Naive thymus-derived CD4-positive, alpha-beta T cell (primary cell): ENCODE measurements at regions not wholly inside any gene's neighbourhood (a gene's known extent, or its start where the extent isn't known, plus 50 kb on each side); places are given as distances from the start of the nearest gene placed in this dataset.

Source experiments
- ATAC-seq: fragments of 150-1000 bp; cut with Tn5 transposase; 2 replicates; pipeline ENCODE4 v1.10.0; 2021; ENCODE audit warnings: mild to moderate bottlenecking, moderate library complexity
- CTCF ChIA-PET: fragments of 350-600 bp; sonication (Branson Sonifier 250); formaldehyde crosslinking; loops from one replicate; lab custom pipeline; 2021; ENCODE audit warnings: antibody characterized with exemption; lab: Charles Lee
- POLR2A ChIA-PET: fragments of 350-600 bp; sonication (Branson Sonifier 250); formaldehyde crosslinking; loops from one replicate; lab custom pipeline; 2021; ENCODE audit warnings: antibody characterized with exemption, inconsistent platforms; lab: Charles Lee
- DNase-seq, 9 donors: peaks; one replicate each; pipeline versions ENCODE4 v3.0.0 to v3.0.0-alpha.2; 2020 to 2022; ENCODE audit warnings: mixed read lengths in 1 of 9
- H3K27ac ChIP-seq: one replicate; pipeline ENCODE4 v1.7.0; 2013; ENCODE audit warnings: mild to moderate bottlenecking, low read depth, low read length, moderate library complexity
- H3K27me3 ChIP-seq, 2 donors: one replicate each; pipeline ENCODE4 v1.7.0; 2013; ENCODE audit warnings: low read length in 2 of 2, mild to moderate bottlenecking in 2 of 2, moderate library complexity in 2 of 2; ENCODE audit not compliant: control insufficient read depth in 2 of 2, insufficient read depth in 2 of 2
- H3K36me3 ChIP-seq, 3 experiments: 1 replicate in 2 of 3; 2 replicates in 1 of 3; pipeline ENCODE4 v1.7.0; 2013; ENCODE audit warnings: low read length in 3 of 3, mild to moderate bottlenecking in 3 of 3, moderate library complexity in 1 of 3; ENCODE audit not compliant: insufficient read depth in 3 of 3, control insufficient read depth in 2 of 3
- H3K4me1 ChIP-seq, 2 donors: one replicate each; pipeline ENCODE4 v1.7.0; 2013; ENCODE audit warnings: low read length in 2 of 2, mild to moderate bottlenecking in 2 of 2, moderate library complexity in 1 of 2; ENCODE audit not compliant: control insufficient read depth in 2 of 2, insufficient read depth in 2 of 2
- H3K4me3 ChIP-seq: 2 replicates; pipeline ENCODE4 v1.7.0; 2013; ENCODE audit warnings: mild to moderate bottlenecking, low read length
- H3K9me3 ChIP-seq, 3 experiments: 1 replicate in 2 of 3; 2 replicates in 1 of 3; pipeline ENCODE4 v1.7.0; 2013; ENCODE audit warnings: low read length in 3 of 3; ENCODE audit not compliant: control insufficient read depth in 2 of 3
- H3K27ac Mint-ChIP-seq, 9 donors: one replicate each; pipeline ENCODE4 v1.8.0; 2020 to 2022; ENCODE audit warnings: mixed read lengths in 9 of 9, mild to moderate bottlenecking in 8 of 9, moderate library complexity in 5 of 9, inconsistent platforms in 2 of 9
- H3K27me3 Mint-ChIP-seq, 5 donors: one replicate each; pipeline ENCODE4 v1.8.0; 2021 to 2022; ENCODE audit warnings: mixed read lengths in 5 of 5, mild to moderate bottlenecking in 1 of 5
- H3K36me3 Mint-ChIP-seq, 5 donors: one replicate each; pipeline ENCODE4 v1.8.0; 2020 to 2022; ENCODE audit warnings: mixed read lengths in 5 of 5, mild to moderate bottlenecking in 3 of 5, inconsistent platforms in 1 of 5
- H3K4me1 Mint-ChIP-seq, 7 donors: one replicate each; pipeline ENCODE4 v1.8.0; 2020 to 2022; ENCODE audit warnings: mixed read lengths in 7 of 7, mild to moderate bottlenecking in 3 of 7, inconsistent platforms in 1 of 7
- H3K4me3 Mint-ChIP-seq, 10 donors: one replicate each; pipeline ENCODE4 v1.8.0; 2020 to 2022; ENCODE audit warnings: mild to moderate bottlenecking in 10 of 10, mixed read lengths in 10 of 10, moderate library complexity in 6 of 10, inconsistent platforms in 2 of 10
- H3K9me3 Mint-ChIP-seq, 11 donors: one replicate each; pipeline ENCODE4 v1.8.0; 2020 to 2022; ENCODE audit warnings: mixed read lengths in 11 of 11, mild to moderate bottlenecking in 4 of 11, inconsistent platforms in 1 of 11, moderate library complexity in 1 of 11
- intact Hi-C, 2 donors: fragments of 100-400 bp; cut with micrococcal nuclease; formaldehyde crosslinking; loops; one replicate each; pipeline ENCODE4 v1.15.1; 2023

GRCh38 chr11:39674761-39675160 is 1784.7 kb downstream of the LRRC4C start:
- intact Hi-C loops, result no loop called here
- no peaks in the 10 kb centered on the region for H3K4me1 Mint-ChIP-seq
- H3K27ac ChIP-seq, result no peak overlapping the region
- no peaks in the 10 kb centered on the region for H3K4me1 ChIP-seq
- H3K36me3 ChIP-seq, result no peaks in the 10 kb centered on the region
- H3K9me3 Mint-ChIP-seq, result peaks cover 0 to 19% (median 10%) of the 10 kb centered on the region in 11 donors
- H3K27me3 ChIP-seq, result no peaks in the 10 kb centered on the region
- ATAC-seq, result no peak
- POLR2A ChIA-PET, result no interaction called here
- no peak overlapping the region for H3K27ac Mint-ChIP-seq
- H3K4me3 ChIP-seq, result no peak overlapping the region
- no peaks in the 10 kb centered on the region for H3K27me3 Mint-ChIP-seq
- H3K4me3 Mint-ChIP-seq, result no peak overlapping the region
- no peaks in the 10 kb centered on the region for H3K9me3 ChIP-seq
- DNase-seq, result no peak
- CTCF ChIA-PET, result no interaction called here
- no peaks in the 10 kb centered on the region for H3K36me3 Mint-ChIP-seq

DNA sequence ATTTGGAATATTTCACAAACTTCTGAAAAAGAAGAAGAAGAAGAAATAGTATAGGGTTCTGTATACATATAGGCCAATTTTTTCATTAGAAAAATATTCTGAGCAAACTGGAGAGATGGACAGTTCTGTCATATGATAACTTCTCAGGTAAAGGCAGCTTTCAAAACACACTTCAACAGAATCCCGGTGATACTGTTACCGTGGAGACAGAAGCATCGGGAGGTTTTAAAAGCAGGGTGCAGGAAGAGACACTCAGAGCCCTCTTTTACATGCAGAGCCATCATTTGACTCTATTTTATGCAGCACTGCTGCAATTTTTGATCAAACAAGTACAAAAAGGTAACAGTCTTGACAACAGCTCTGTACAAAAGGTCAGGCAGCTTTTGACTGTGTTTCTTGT is 1785.4 kb downstream of the LRRC4C start:
- Histone ChIP-seq H3K4me3 (no peak overlapping the region), H3K36me3 (no peaks in the 10 kb centered on the region), H3K27ac (no peak overlapping the region), H3K9me3 (no peaks in the 10 kb centered on the region), H3K4me1 (no peaks in the 10 kb centered on the region), H3K27me3 (no peaks in the 10 kb centered on the region)
- ChIA-PET POLR2A (no interaction called here), CTCF (no interaction called here)
- H3K9me3 Mint-ChIP-seq, result peaks cover 0 to 19% (median 9%) of the 10 kb centered on the region in 11 donors
- no peak for ATAC-seq
- H3K36me3 Mint-ChIP-seq, result no peaks in the 10 kb centered on the region
- no peak overlapping the region for H3K27ac Mint-ChIP-seq
- H3K4me1 Mint-ChIP-seq, result no peaks in the 10 kb centered on the region
- H3K27me3 Mint-ChIP-seq, result no peaks in the 10 kb centered on the region
- no peak for DNase-seq
- no peak overlapping the region for H3K4me3 Mint-ChIP-seq
- intact Hi-C loops, result no loop called here

DNA sequence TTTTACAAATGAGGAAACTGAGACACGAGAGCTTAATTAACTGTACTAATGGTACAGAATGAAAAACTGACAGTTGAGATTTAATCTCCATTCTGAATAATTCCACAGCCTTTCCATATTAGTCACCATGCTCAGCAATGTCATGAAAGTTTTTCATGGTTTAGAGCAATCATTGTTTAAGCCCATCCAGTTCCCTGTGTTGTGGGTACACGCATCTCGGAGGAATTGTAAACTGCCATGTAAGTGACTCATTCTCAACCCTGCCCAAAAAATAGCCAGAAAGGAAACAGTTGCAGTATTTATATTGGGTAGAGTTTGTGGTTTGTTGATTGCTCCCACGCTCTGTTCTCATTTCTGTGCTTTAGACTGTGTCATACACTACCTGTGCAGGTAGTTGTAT is 1790.8 kb downstream of the LRRC4C start:
- POLR2A ChIA-PET, result no interaction called here
- ATAC-seq (no peak), DNase-seq (no peak)
- Histone ChIP-seq H3K4me3 (no peak overlapping the region), H3K27ac (no peak overlapping the region), H3K27me3 (no peaks in the 10 kb centered on the region), H3K4me1 (no peaks in the 10 kb centered on the region), H3K36me3 (no peaks in the 10 kb centered on the region), H3K9me3 (peaks cover 0 to 6% (median 0%) of the 10 kb centered on the region in 3 experiments)
- Mint-ChIP-seq H3K27ac (no peak overlapping the region), H3K4me3 (no peak overlapping the region), H3K27me3 (no peaks in the 10 kb centered on the region), H3K4me1 (no peaks in the 10 kb centered on the region), H3K9me3 (peaks cover 2 to 32% (median 11%) of the 10 kb centered on the region in 11 donors), H3K36me3 (no peaks in the 10 kb centered on the region)
- CTCF ChIA-PET, result no interaction called here
- intact Hi-C loops, result no loop called here

DNA sequence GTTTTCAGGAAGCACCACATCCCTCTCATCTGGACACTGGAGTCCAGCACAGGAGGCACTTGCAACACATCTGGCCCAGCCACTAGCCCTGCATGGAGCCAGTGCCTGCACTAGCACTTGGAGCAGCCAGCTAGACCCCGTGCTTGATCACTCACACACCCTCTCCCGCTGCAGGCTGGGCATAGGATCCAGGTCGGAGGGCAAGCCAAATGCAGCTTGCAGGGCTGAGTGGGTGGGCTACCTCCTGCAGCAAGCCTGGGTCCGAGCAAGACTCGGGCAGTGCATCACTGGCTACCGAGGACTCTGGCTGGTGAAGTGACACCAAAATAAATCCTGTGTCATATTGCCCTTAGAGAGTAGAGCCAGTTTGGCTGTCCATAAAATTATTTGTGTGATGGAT is 1795.4 kb downstream of the LRRC4C start:
- POLR2A ChIA-PET, result no interaction called here
- no peaks in the 10 kb centered on the region for H3K27me3 Mint-ChIP-seq
- peaks cover 0 to 41% (median 13%) of the 10 kb centered on the region in 11 donors for H3K9me3 Mint-ChIP-seq
- CTCF ChIA-PET, result no interaction called here
- intact Hi-C loops, result no loop called here
- Histone ChIP-seq H3K4me3 (no peak overlapping the region), H3K4me1 (no peaks in the 10 kb centered on the region), H3K36me3 (no peaks in the 10 kb centered on the region), H3K27ac (no peak overlapping the region), H3K9me3 (peaks cover 0 to 10% (median 0%) of the 10 kb centered on the region in 3 experiments), H3K27me3 (no peaks in the 10 kb centered on the region)
- H3K27ac Mint-ChIP-seq, result no peak overlapping the region
- H3K36me3 Mint-ChIP-seq, result no peaks in the 10 kb centered on the region
- H3K4me3 Mint-ChIP-seq, result no peak overlapping the region
- H3K4me1 Mint-ChIP-seq, result no peaks in the 10 kb centered on the region
- DNase-seq, result no peak
- ATAC-seq, result no peak

DNA sequence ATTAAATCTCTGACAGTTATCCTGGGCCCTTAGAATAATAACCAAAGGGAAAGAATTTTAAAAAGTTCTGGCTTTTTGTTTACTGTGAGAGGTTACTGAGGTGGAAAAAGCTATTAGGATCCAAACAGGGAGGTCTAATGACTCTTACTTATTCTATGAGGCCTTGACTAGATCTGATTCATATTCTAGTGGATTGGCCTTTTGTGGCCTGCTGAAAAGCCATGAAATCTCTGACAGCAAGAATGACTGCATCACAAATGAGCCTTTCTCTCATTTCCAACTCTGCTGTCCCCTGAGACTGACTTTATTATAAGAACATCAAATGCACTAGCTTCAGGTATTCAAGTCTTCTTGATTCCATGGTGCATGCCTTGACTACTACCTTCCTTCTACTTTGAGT is 1797.6 kb downstream of the LRRC4C start:
- H3K27ac Mint-ChIP-seq, result no peak overlapping the region
- ChIA-PET POLR2A (no interaction called here), CTCF (no interaction called here)
- Histone ChIP-seq H3K9me3 (peaks cover 0 to 10% (median 0%) of the 10 kb centered on the region in 3 experiments), H3K4me1 (no peaks in the 10 kb centered on the region), H3K36me3 (no peaks in the 10 kb centered on the region), H3K4me3 (no peak overlapping the region), H3K27me3 (no peaks in the 10 kb centered on the region), H3K27ac (no peak overlapping the region)
- no peak for DNase-seq
- no peaks in the 10 kb centered on the region for H3K4me1 Mint-ChIP-seq
- intact Hi-C loops, result no loop called here
- H3K36me3 Mint-ChIP-seq, result no peaks in the 10 kb centered on the region
- peaks cover 0 to 38% (median 13%) of the 10 kb centered on the region in 11 donors for H3K9me3 Mint-ChIP-seq
- no peak overlapping the region for H3K4me3 Mint-ChIP-seq
- no peaks in the 10 kb centered on the region for H3K27me3 Mint-ChIP-seq
- ATAC-seq, result no peak

- H3K9me3 Mint-ChIP-seq, result peaks cover 0 to 19% (median 9%) of the 10 kb centered on the region in 11 donors
- no peak overlapping the region for H3K4me3 Mint-ChIP-seq
- CTCF ChIA-PET, result no interaction called here
- intact Hi-C loops, result no loop called here
- POLR2A ChIA-PET, result no interaction called here
- Histone ChIP-seq H3K9me3 (peaks cover 0 to 3% (median 0%) of the 10 kb centered on the region in 3 experiments), H3K4me3 (no peak overlapping the region), H3K27ac (no peak overlapping the region), H3K4me1 (no peaks in the 10 kb centered on the region), H3K36me3 (no peaks in the 10 kb centered on the region), H3K27me3 (no peaks in the 10 kb centered on the region)
- no peaks in the 10 kb centered on the region for H3K36me3 Mint-ChIP-seq
- no peaks in the 10 kb centered on the region for H3K27me3 Mint-ChIP-seq
- no peak overlapping the region for H3K27ac Mint-ChIP-seq
- DNase-seq, result no peak
- no peaks in the 10 kb centered on the region for H3K4me1 Mint-ChIP-seq
- ATAC-seq, result no peak
Observed at GRCh38 chr11:39651857-39652461, 1807.5 kb downstream of the LRRC4C start.

DNA sequence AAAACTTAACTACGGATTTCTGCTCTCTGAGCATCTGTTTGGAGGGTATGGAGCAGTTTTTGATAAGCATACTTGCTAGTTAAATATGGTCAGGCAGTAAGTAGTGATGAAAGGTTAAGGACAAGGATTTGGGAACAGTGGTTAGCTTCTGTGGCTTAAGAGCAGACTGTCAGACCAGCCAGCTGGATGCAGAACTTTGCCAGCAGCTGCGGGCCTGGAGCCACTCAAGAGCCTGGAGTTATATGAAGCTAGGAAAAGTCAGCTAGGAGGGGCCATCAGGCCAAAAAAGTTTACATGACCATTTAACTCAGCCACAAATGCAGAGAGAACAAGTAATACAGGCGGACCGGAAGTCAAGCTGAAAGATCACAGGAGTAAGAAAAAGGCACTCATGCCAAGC is 1817.7 kb downstream of the LRRC4C start:
- H3K27me3 ChIP-seq, result no peaks in the 10 kb centered on the region
- DNase-seq, result no peak
- no peak overlapping the region for H3K4me3 Mint-ChIP-seq
- ATAC-seq, result no peak
- no peaks in the 10 kb centered on the region for H3K36me3 ChIP-seq
- POLR2A ChIA-PET, result no interaction called here
- H3K27me3 Mint-ChIP-seq, result no peaks in the 10 kb centered on the region
- H3K9me3 Mint-ChIP-seq, result peaks cover 10 to 43% (median 20%) of the 10 kb centered on the region in 11 donors
- no peaks in the 10 kb centered on the region for H3K9me3 ChIP-seq
- intact Hi-C loops, result no loop called here
- H3K27ac Mint-ChIP-seq, result no peak overlapping the region
- no peak overlapping the region for H3K27ac ChIP-seq
- CTCF ChIA-PET, result no interaction called here
- no peaks in the 10 kb centered on the region for H3K4me1 Mint-ChIP-seq
- H3K4me3 ChIP-seq, result no peak overlapping the region
- no peaks in the 10 kb centered on the region for H3K4me1 ChIP-seq
- peaks cover 0 to 8% (median 0%) of the 10 kb centered on the region in 5 donors for H3K36me3 Mint-ChIP-seq
